ENCODE measurements at regions not wholly inside any gene's neighbourhood (a gene's known extent, or its start where the extent isn't known, plus 50 kb on each side); places are given as distances from the start of the nearest gene placed in this dataset.

DNA sequence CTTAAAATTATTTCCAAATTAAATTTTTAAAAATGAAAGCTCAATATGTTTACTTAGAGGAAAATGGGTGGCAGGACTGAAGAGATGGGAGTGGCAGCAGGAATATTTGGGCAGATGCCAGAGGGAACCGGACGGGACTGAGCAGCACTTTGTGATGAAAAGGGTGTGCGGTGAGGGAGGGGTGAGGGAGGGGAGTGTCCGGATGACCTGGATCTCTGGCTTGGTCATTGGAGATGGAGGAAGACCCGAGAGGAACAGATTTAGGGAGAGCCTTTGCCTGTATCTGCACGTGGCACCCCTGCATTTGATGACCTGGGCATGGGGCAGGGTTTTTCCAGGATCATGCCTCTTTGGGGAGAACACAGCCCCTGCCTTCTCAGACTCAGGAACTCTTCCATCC lies 201.1 kb upstream of the MVB12B start:
- DNase-seq (ENCODE audit: low read depth in 2 of 2), result no peak

DNA sequence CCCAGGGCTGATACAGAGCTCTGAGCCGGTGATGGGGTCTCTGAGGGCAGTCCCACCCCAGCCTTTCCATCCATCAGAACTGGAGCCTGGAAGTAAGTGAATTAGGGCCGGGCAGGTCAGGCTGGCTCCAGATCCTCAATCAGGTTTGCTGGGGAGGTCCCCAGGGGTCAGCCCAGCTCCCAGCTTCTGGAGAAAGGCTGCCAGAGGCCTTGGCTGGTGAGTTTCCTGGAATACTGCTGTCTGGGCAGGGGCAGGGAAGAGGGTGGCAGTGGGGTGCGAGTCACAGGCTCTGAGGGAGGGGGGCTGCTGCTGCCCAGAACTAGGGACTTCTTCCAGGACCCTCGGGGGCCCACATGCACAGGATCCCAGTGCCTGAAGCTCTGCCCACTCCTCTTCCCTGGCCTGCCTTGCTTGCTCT lies 200.6 kb upstream of the MVB12B start:
- DNase-seq (ENCODE audit: low read depth in 2 of 2), result no peak

GRCh38 chr9:126126807-126127206 lies 199.8 kb upstream of the MVB12B start:
- no peak for DNase-seq (ENCODE audit: low read depth in 2 of 2)

GRCh38 chr9:126127591-126127990 lies 199.0 kb upstream of the MVB12B start:
- DNase-seq (ENCODE audit: low read depth in 2 of 2), result no peak

GRCh38 chr9:126128494-126129142 lies 198.0 kb upstream of the MVB12B start:
- DNase-seq (ENCODE audit: low read depth in 2 of 2), result no peak

GRCh38 chr9:126131066-126132010 lies 195.3 kb upstream of the MVB12B start:
- DNase-seq (ENCODE audit: low read depth in 2 of 2), result no peak

GRCh38 chr9:126132746-126133145 lies 193.9 kb upstream of the MVB12B start:
- DNase-seq (ENCODE audit: low read depth in 2 of 2), result no peak

- DNase-seq (ENCODE audit: low read depth in 2 of 2), result no peak
Observed at GRCh38 chr9:126144196-126144595, 182.4 kb upstream of the MVB12B start.

GRCh38 chr9:126144603-126145456 lies 181.8 kb upstream of the MVB12B start:
- no peak for DNase-seq (ENCODE audit: low read depth in 2 of 2)

GRCh38 chr9:126145887-126146253 lies 180.8 kb upstream of the MVB12B start:
- DNase-seq (ENCODE audit: low read depth in 2 of 2), result no peak

DNA sequence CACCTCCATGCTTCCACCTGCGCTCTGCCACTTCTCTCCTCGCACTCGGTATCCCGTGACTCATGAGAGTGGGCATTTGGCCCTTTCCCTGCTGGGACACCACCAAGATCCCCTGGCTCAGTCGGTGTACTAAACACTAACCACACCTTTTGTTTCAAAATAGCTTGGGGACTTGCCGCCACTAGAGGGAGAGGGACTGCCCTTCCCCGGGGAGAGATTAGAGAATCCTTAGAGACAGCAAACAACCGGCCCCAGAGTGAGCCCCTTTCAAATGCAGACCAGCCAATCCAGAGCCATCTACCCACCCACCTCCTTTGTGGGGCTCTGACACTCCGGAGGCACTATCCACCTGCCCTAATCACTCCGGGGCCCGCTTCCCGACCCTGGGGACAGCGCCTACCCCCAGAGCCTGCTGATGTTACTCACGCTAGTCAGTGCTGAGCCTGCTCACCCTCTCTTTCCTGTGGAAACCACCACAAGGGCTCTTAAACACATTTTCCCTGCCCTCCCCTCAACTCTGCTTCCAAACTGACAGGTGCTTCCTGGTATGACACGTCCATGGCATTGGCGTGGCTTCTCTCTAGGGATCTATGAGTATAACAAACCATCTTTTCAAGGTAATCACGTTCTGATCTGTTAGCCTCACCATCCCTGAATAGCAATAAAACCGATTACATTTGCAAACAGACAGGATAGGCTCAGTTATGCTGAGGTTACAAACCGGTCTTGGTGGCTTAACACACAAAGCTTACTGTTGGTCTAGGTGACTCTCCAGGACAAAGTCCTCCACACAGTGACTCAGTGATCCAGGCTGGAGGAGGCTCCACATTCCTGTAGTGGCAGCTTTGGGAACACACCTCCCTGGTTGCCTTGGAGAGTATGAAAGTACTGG lies 180.1 kb upstream of the MVB12B start:
- DNase-seq (ENCODE audit: low read depth in 2 of 2), result no peak

DNA sequence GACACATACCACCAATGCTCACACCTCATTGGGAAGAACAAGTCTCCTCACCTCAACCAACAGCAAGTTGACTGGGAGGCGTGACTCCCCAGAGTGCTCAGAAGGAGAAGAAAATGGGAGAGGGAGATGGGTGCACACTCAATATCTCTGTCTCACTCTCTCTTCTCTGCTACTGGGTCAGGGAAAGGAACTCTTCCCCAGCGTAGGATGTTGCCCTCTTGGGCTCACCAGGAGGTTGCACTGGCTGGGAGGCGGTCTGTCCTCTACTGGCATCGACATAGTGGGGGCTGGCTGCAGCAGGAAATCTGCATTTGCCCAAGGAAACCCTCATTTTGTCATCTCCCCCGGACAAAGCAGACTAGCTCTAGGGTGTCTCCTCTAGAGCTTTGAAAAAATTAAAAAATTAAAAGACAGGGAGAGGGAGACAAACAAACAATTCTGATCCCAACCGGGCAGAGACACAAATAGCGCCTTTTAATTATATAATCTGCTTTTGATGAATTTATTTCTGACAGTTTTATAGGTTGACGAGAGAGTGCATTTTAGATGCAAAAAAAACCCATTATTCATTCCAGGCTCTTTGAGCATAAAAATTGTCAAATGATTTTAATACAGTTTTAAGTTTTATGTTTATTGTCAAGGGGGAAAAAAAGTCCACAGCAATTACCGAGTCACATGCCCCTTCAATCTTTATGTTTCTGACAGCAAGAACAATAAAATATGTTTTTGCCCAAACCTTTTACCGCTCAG lies 179.3 kb upstream of the MVB12B start:
- no peak for DNase-seq (ENCODE audit: low read depth in 2 of 2)

GRCh38 chr9:126147936-126148870 lies 178.4 kb upstream of the MVB12B start:
- no peak for DNase-seq (ENCODE audit: low read depth in 2 of 2)

GRCh38 chr9:126148994-126149393 lies 177.6 kb upstream of the MVB12B start:
- DNase-seq (ENCODE audit: low read depth in 2 of 2), result no peak

- no peak for DNase-seq (ENCODE audit: low read depth in 2 of 2)
Observed at GRCh38 chr9:126149661-126150060, 177.0 kb upstream of the MVB12B start.

GRCh38 chr9:126150411-126151030 lies 176.1 kb upstream of the MVB12B start:
- no peak for DNase-seq (ENCODE audit: low read depth in 2 of 2)

DNA sequence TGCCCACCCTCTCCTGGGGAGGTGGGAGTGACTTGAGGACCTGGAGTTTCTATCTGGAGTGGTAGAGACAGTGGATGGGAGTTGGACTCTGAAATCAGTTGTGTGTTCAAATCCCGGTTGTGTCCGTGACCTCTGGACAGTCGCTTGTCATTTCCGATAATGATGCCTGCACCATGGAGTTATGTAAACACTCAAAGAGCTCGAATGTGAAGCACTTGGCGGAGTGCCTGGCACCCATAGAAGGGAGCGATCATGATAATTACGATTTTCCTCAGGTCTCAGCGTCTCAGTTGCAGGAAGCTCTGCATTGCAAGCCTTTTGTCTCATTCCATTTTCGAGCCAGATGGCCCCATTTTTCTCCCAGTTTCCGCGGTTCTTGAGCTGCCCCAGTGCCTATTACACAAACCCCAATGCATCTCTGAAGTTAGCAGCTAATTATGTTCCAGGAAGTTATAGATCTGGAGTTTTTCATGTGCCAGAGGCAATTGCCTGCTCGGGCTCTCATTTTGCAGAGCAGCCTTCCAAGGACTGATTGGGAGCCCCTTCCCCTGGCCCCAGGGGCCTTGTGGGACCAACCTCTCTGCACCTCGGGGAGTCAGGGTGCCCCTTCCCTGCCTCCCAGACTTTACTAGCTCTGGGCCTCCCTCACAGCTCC lies 175.5 kb upstream of the MVB12B start:
- DNase-seq (ENCODE audit: low read depth in 2 of 2), result no peak

- DNase-seq (ENCODE audit: low read depth in 2 of 2), result no peak
Observed at GRCh38 chr9:126151686-126152134, 174.9 kb upstream of the MVB12B start.

Data from stimulated activated CD4-positive, alpha-beta T cell treated with anti-CD3 and anti-CD28 coated beads, Interleukin-15, amount 100 ng/mL, for 48 hours (primary cell).